Uterus (tissue), 3 donors: ENCODE measurements at regions not wholly inside any gene's neighbourhood (a gene's known extent, or its start where the extent isn't known, plus 50 kb on each side); places are given as distances from the start of the nearest gene placed in this dataset.

Source experiments
- DNase-seq, 2 donors: peaks; one replicate each; pipeline ENCODE4 v3.0.0-alpha.2; 2019 to 2020
- H3K27ac ChIP-seq, 2 donors: fragments of 200-600 bp; sonication (generic); 1 replicate in 1 of 2; 2 replicates in 1 of 2; pipeline ENCODE4 v1.5.1; 2016 to 2018
- H3K27me3 ChIP-seq, 2 donors: fragments of 200-600 bp; sonication (generic); one replicate each; pipeline ENCODE4 v1.5.1; 2018 to 2019; ENCODE audit warnings: control low read depth in 1 of 2
- H3K36me3 ChIP-seq, 2 donors: fragments of 200-600 bp; sonication (generic); one replicate each; pipeline ENCODE4 v1.5.1; 2019; ENCODE audit warnings: control low read depth in 1 of 2
- H3K4me1 ChIP-seq, 2 donors: fragments of 200-600 bp; sonication (generic); one replicate each; pipeline ENCODE4 v1.5.1; 2018 to 2019; ENCODE audit warnings: control low read depth in 1 of 2
- H3K4me3 ChIP-seq, 2 donors: fragments of 200-600 bp; sonication (generic); 1 replicate in 1 of 2; 2 replicates in 1 of 2; pipeline ENCODE4 v1.5.1; 2018 to 2019; ENCODE audit warnings: mild to moderate bottlenecking in 1 of 2
- H3K9me3 ChIP-seq, 2 donors: fragments of 200-600 bp; sonication (generic); one replicate each; pipeline ENCODE4 v1.5.1; 2019; ENCODE audit warnings: control low read depth in 1 of 2
- CTCF ChIP-seq, 4 experiments: fragments of 200-600 bp in 2 of 4; fragments of 450-650 bp in 2 of 4; sonication (generic) in 2 of 4; IDR thresholded peaks; one replicate each; pipeline ENCODE4 v1.5.1; 2016 to 2019; ENCODE audit warnings: antibody characterized with exemption in 4 of 4, mild to moderate bottlenecking in 2 of 4, moderate library complexity in 1 of 4
- POLR2A ChIP-seq, 2 donors: fragments of 450-650 bp; IDR thresholded peaks; one replicate each; pipeline ENCODE4 v1.6.1; 2016; ENCODE audit warnings: antibody characterized with exemption in 2 of 2, mild to moderate bottlenecking in 1 of 2, moderate library complexity in 1 of 2
- intact Hi-C: fragments of 100-400 bp; cut with DNase I; formaldehyde crosslinking; loops from one replicate; pipeline ENCODE4 v1.15.1; 2023; ENCODE audit warnings: low total_unique reads
- donor health status: DM: yes; HTN: yes; CAD: no.

DNA sequence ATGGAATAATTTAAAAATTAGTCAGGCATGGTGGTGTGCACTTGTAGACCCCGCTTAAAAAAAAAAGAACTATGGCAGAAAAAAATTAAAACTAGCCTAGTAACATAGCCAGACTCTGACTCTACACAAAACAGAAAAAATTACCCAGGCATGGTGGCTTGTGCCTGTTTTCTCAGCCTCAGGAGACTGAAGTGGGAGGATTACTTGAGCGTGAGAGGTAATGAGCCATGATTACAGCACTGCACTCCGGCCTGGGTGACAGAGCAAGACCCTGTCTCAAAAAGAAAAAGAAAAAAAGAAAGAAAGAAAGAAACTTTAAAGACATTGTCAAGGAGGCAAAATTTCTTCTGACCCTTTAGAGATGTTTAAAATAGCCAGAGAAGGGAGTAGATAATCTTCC lies 109.0 kb upstream of the TMEM106B start:
- Histone ChIP-seq H3K4me1 (no peaks in the 10 kb centered on the region), H3K27ac (no peak overlapping the region), H3K27me3 (no peaks in the 10 kb centered on the region), H3K36me3 (no peaks in the 10 kb centered on the region), H3K9me3 (no peaks in the 10 kb centered on the region), H3K4me3 (no peak overlapping the region)
- DNase-seq = no peak
- no peak for TF ChIP-seq POLR2A (IDR thresholded peaks at IDR 0.05)
- TF ChIP-seq CTCF (IDR thresholded peaks at IDR 0.05) = no peak
- intact Hi-C loops = no loop called here

DNA sequence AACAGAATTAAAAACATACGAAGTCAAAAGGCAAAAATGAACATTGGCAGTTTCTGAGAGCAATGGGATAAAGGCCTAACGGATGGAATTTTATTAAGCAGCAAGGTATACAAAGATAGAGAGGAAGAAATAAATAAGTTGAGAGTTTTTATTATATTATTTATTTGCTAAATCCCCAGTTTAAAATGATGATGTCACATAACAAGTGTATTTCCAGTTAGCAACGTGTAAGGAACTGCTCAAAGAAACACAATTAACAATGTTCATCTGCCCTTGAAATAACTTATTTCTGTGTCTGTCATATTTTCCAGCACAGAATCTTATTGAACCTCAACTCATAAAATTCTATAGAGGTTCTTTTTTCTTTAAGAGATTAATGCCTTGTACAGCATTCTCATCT lies 108.6 kb upstream of the TMEM106B start:
- no peaks in the 10 kb centered on the region for H3K4me1 ChIP-seq
- H3K36me3 ChIP-seq = no peaks in the 10 kb centered on the region
- no peak for DNase-seq
- no peaks in the 10 kb centered on the region for H3K9me3 ChIP-seq
- no peak overlapping the region for H3K4me3 ChIP-seq
- no peaks in the 10 kb centered on the region for H3K27me3 ChIP-seq
- no peak for TF ChIP-seq CTCF (IDR thresholded peaks at IDR 0.05)
- TF ChIP-seq POLR2A (IDR thresholded peaks at IDR 0.05) = no peak
- intact Hi-C loops = no loop called here
- H3K27ac ChIP-seq = no peak overlapping the region

DNA sequence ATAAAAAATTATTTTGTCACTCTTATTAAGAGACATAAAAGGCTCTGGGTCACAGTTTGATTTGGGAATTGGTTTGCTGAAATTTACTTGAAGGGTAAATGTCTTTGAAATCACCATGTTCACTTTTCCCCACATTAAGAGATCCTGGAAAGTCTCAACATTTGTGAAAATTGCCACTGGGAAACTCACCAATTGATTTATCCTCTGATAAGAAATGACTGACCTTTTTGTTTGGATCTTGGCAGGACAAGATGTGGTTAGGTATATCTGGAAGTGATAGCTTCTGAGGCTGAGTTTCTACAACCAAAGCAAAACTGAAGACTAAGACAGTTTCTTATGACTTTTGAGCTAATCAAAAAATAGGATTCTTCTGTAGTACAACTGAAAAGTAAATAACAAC lies 107.1 kb upstream of the TMEM106B start:
- Histone ChIP-seq H3K9me3 (no peaks in the 10 kb centered on the region), H3K27me3 (no peaks in the 10 kb centered on the region), H3K27ac (no peak overlapping the region), H3K36me3 (no peaks in the 10 kb centered on the region), H3K4me1 (peaks cover 0 to 5% of the 10 kb centered on the region in 2 donors), H3K4me3 (no peak overlapping the region)
- no peak for DNase-seq
- intact Hi-C loops = no loop called here
- no peak for TF ChIP-seq POLR2A (IDR thresholded peaks at IDR 0.05)
- TF ChIP-seq CTCF (IDR thresholded peaks at IDR 0.05) = no peak

GRCh38 chr7:12107381-12107780 lies 103.7 kb upstream of the TMEM106B start:
- TF ChIP-seq CTCF (IDR thresholded peaks at IDR 0.05) (no peak), POLR2A (IDR thresholded peaks at IDR 0.05) (no peak)
- peaks cover 0 to 5% of the 10 kb centered on the region in 2 donors for H3K4me1 ChIP-seq
- H3K36me3 ChIP-seq = no peaks in the 10 kb centered on the region
- peak overlapping the region; percentile 48 to 64 for H3K27ac ChIP-seq
- no peaks in the 10 kb centered on the region for H3K27me3 ChIP-seq
- no peak for DNase-seq
- H3K9me3 ChIP-seq = no peaks in the 10 kb centered on the region
- intact Hi-C loops = no loop called here
- no peak overlapping the region for H3K4me3 ChIP-seq

DNA sequence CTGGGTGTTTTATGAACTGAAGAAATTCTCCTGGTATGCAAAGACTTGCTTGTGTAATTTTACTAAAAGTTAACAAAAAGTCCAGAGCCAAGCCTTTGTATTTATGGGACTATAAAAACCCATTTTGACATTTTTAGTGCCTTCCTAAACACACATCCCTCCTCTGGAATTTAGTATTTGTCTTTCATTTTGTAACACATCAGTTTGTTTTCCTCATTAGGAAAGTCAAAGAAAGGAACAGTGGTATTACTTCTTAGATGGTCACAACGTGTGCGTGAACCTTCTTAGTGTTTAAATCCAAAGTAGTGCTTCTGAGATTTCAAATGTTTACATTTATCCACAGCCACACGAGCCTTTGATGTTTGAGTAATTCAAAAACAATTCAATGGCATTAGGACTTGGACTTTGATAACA lies 103.2 kb upstream of the TMEM106B start:
- H3K27ac ChIP-seq = peak overlapping the region; percentile 48 to 64
- DNase-seq = no peak
- TF ChIP-seq POLR2A (IDR thresholded peaks at IDR 0.05) (no peak), CTCF (IDR thresholded peaks at IDR 0.05) (no peak)
- no peaks in the 10 kb centered on the region for H3K36me3 ChIP-seq
- no peaks in the 10 kb centered on the region for H3K9me3 ChIP-seq
- H3K4me1 ChIP-seq = peaks cover 0 to 5% of the 10 kb centered on the region in 2 donors
- H3K27me3 ChIP-seq = no peaks in the 10 kb centered on the region
- intact Hi-C loops = no loop called here
- no peak overlapping the region for H3K4me3 ChIP-seq
